ENCODE measurements at regions not wholly inside any gene's neighbourhood (a gene's known extent, or its start where the extent isn't known, plus 50 kb on each side); places are given as distances from the start of the nearest gene placed in this dataset.

DNA sequence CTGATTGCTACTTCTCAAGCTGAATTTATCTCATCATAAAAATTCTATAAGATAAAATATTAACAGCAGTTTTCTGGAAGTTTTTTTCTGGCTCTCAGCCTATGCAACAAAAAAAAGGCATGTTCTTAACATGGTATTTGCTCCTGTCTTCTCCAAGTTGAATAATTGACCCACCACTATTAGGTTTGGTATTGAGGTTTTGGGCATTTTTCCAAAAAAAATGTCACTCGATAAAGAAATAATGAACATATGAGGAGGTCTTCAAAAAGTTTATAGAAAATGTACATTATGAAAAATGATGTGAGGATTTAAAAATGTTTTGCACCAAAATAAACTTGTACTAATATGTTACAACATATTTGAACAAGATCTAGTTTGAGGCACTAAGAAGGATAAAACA lies 808.6 kb upstream of the RAG2 start:
- no peak overlapping the region for H3K27ac ChIP-seq
- 13% methylated on average over 1 of the region's 1 CpG for WGBS (ENCODE audit: missing lambda C conversion rate)
- no peak overlapping the region for H3K4me3 ChIP-seq
- DNase-seq (ENCODE audit: low read depth in 1 of 2, low spot score in 1 of 2) (no peak), FAIRE-seq (no peak), ATAC-seq (no peak)
- no peaks in the 10 kb centered on the region for H3K9me3 ChIP-seq
- TF ChIP-seq HEYL (CRISPR knock-in tag; IDR thresholded peaks at IDR 0.05) (no peak), JUNB (IDR thresholded peaks at IDR 0.05) (no peak), KDM1A (IDR thresholded peaks at IDR 0.05; ENCODE audit: low read depth) (no peak), POLR2AphosphoS2 (conservative IDR thresholded peaks at IDR 0.05; ENCODE audit: low read length) (no peak), ZSCAN20 (CRISPR knock-in tag; IDR thresholded peaks at IDR 0.05) (no peak), POLR2A (IDR thresholded peaks at IDR 0.05; ENCODE audit: low read length) (no peak), CEBPB (IDR thresholded peaks at IDR 0.05) (no peak), RCOR1 (IDR thresholded peaks at IDR 0.05; ENCODE audit: low read depth, low read length) (no peak)
- TF ChIP-seq, protein P1, sequence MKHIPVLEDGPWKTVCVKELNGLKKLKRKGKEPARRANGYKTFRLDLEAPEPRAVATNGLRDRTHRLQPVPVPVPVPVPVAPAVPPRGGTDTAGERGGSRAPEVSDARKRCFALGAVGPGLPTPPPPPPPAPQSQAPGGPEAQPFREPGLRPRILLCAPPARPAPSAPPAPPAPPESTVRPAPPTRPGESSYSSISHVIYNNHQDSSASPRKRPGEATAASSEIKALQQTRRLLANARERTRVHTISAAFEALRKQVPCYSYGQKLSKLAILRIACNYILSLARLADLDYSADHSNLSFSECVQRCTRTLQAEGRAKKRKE (CRISPR knock-in tag; IDR thresholded peaks at IDR 0.05; ENCODE audit: low read depth), result no peak
- TF ChIP-seq, protein P2, sequence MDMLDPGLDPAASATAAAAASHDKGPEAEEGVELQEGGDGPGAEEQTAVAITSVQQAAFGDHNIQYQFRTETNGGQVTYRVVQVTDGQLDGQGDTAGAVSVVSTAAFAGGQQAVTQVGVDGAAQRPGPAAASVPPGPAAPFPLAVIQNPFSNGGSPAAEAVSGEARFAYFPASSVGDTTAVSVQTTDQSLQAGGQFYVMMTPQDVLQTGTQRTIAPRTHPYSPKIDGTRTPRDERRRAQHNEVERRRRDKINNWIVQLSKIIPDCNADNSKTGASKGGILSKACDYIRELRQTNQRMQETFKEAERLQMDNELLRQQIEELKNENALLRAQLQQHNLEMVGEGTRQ (IDR thresholded peaks at IDR 0.05), result no peak
- CTCF ChIA-PET, result no interaction called here
- no peak overlapping the region for H3K4me2 ChIP-seq
- POLR2A ChIA-PET, result no interaction called here
- H3K4me1 ChIP-seq, result no peaks in the 10 kb centered on the region

DNA sequence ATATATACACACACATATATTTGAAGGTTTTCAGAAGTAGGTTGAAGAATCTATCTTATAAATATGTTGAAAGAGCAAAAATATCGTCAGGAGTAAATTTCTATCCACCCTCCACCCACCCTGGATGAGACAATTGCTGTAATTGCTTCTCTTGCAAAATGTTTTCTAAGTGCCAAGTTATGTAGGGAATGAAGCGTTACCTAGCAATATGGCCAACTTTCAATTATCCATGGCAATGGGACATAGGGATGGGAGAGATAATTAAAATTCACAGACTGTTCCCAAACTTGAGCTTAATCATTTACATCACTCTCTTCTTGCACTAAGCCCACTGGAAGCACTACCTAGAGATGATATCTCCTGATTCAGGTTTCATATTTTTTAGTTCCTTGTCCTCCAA lies 806.2 kb upstream of the RAG2 start:
- no peak overlapping the region for H3K27ac ChIP-seq
- 12% methylated on average over 2 of the region's 2 CpGs for WGBS (ENCODE audit: missing lambda C conversion rate)
- H3K4me2 ChIP-seq, result no peak overlapping the region
- no peaks in the 10 kb centered on the region for H3K4me1 ChIP-seq
- TF ChIP-seq FOXS1 (CRISPR knock-in tag; IDR thresholded peaks at IDR 0.05) (no peak), HOXB5 (CRISPR knock-in tag; IDR thresholded peaks at IDR 0.05) (no peak), JUN (IDR thresholded peaks at IDR 0.05) (no peak), ZNF302 (CRISPR knock-in tag; IDR thresholded peaks at IDR 0.05) (no peak), POLR2A (IDR thresholded peaks at IDR 0.05; ENCODE audit: low read length) (no peak), FOSB (CRISPR knock-in tag; IDR thresholded peaks at IDR 0.05) (no peak), KDM1A (IDR thresholded peaks at IDR 0.05; ENCODE audit: low read depth) (no peak), PHF8 (IDR thresholded peaks at IDR 0.05; ENCODE audit: borderline replicate concordance, low read depth) (no peak), KDM5A (IDR thresholded peaks at IDR 0.05) (no peak), HEYL (CRISPR knock-in tag; IDR thresholded peaks at IDR 0.05) (no peak), MAZ (IDR thresholded peaks at IDR 0.05; ENCODE audit: borderline replicate concordance, low read depth, low read length) (no peak)
- TF ChIP-seq, protein P3, sequence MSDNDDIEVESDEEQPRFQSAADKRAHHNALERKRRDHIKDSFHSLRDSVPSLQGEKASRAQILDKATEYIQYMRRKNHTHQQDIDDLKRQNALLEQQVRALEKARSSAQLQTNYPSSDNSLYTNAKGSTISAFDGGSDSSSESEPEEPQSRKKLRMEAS (IDR thresholded peaks at IDR 0.05), result no peak
- FAIRE-seq (no peak), DNase-seq (ENCODE audit: low read depth in 1 of 2, low spot score in 1 of 2) (no peak), ATAC-seq (no peak)
- no peaks in the 10 kb centered on the region for H3K9me3 ChIP-seq
- ChIA-PET POLR2A (no interaction called here), CTCF (interaction anchor here (0.6 kb wide), 1 partner anchor 38 kb away, joined by 3 read pairs; no protein-coding TSS in a partner anchor)
- H3K4me3 ChIP-seq, result no peak overlapping the region

DNA sequence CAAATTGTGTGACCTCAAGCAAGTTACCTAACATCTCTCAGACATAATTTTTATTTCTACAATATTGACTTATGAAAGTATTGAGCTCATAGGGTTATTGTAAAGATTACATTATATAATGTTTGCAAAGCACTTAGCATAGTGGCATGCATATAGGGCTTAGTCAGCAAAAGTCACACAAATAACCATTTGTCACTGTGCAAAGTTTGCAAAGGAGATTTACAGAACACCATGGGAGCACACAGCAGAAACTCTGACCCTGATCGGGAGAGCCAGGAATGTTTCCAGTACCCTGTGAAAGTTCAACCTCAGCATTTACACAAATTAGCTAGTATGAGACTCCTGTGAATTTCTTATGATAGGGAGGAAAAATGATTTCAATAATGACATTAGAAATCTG lies 804.6 kb upstream of the RAG2 start:
- Histone ChIP-seq H3K4me3 (no peak overlapping the region), H3K27ac (no peak overlapping the region), H3K4me1 (no peaks in the 10 kb centered on the region), H3K4me2 (no peak overlapping the region), H3K9me3 (no peaks in the 10 kb centered on the region)
- DNase-seq (ENCODE audit: low read depth in 1 of 2, low spot score in 1 of 2), result no peak
- no peak for FAIRE-seq
- TF ChIP-seq CHD2 (IDR thresholded peaks at IDR 0.05; ENCODE audit: low read length, partially characterized antibody) (no peak), POLR2AphosphoS2 (conservative IDR thresholded peaks at IDR 0.05; ENCODE audit: low read length) (no peak), CEBPB (IDR thresholded peaks at IDR 0.05) (no peak), MAFK (IDR thresholded peaks at IDR 0.05; ENCODE audit: partially characterized antibody) (no peak), PHF8 (IDR thresholded peaks at IDR 0.05; ENCODE audit: borderline replicate concordance, low read depth) (no peak), CBX2 (IDR thresholded peaks at IDR 0.05; ENCODE audit: borderline replicate concordance, low read depth) (no peak), HEYL (CRISPR knock-in tag; IDR thresholded peaks at IDR 0.05) (no peak), MYC (IDR thresholded peaks at IDR 0.05; ENCODE audit: borderline replicate concordance, low read length) (no peak), HOXB13 (CRISPR knock-in tag; IDR thresholded peaks at IDR 0.05; ENCODE audit: low read depth) (no peak), BHLHE40 (IDR thresholded peaks at IDR 0.05; ENCODE audit: low read depth, low read length) (no peak)
- TF ChIP-seq, protein P4, sequence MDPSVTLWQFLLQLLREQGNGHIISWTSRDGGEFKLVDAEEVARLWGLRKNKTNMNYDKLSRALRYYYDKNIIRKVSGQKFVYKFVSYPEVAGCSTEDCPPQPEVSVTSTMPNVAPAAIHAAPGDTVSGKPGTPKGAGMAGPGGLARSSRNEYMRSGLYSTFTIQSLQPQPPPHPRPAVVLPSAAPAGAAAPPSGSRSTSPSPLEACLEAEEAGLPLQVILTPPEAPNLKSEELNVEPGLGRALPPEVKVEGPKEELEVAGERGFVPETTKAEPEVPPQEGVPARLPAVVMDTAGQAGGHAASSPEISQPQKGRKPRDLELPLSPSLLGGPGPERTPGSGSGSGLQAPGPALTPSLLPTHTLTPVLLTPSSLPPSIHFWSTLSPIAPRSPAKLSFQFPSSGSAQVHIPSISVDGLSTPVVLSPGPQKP (IDR thresholded peaks at IDR 0.05; ENCODE audit: low read depth, low read length), result no peak
- TF ChIP-seq, protein P5, sequence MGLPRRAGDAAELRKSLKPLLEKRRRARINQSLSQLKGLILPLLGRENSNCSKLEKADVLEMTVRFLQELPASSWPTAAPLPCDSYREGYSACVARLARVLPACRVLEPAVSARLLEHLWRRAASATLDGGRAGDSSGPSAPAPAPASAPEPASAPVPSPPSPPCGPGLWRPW (IDR thresholded peaks at IDR 0.05), result no peak
- TF ChIP-seq, protein P3 (IDR thresholded peaks at IDR 0.05), result no peak
- TF ChIP-seq, protein P1 (CRISPR knock-in tag; IDR thresholded peaks at IDR 0.05; ENCODE audit: low read depth), result no peak
- WGBS (ENCODE audit: missing lambda C conversion rate), result 36% methylated on average over 1 of the region's 1 CpG
- no peak for ATAC-seq
- ChIA-PET POLR2A (no interaction called here), CTCF (no interaction called here)
